KG1 (cell line): ENCODE measurements at regions not wholly inside any gene's neighbourhood (a gene's known extent, or its start where the extent isn't known, plus 50 kb on each side); places are given as distances from the start of the nearest gene placed in this dataset.

ENCODE experiments used
- DNase-seq: peaks from one replicate; lab custom pipeline; 2025; lab: John Stamatoyannopoulos, UW

DNA sequence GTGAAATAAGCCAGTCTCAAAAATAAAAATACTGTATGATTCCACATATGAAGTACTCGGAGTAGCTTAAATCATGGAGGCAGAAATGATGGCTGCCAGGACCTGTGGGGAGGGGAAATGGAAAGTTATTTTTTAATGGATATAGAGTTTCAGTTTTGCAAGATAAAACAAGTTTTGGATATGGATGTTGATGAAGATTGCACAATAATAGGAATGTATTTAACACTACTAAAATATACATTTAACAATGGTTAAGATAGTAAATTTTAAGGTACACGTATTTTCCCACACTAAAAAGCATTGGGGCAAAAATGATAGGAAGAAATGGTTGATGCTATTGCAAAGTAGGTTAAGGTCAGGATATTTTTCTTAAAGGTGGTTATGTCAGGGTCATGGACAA is 1058.9 kb upstream of the MAP3K7 start:
- no peak for DNase-seq

DNA sequence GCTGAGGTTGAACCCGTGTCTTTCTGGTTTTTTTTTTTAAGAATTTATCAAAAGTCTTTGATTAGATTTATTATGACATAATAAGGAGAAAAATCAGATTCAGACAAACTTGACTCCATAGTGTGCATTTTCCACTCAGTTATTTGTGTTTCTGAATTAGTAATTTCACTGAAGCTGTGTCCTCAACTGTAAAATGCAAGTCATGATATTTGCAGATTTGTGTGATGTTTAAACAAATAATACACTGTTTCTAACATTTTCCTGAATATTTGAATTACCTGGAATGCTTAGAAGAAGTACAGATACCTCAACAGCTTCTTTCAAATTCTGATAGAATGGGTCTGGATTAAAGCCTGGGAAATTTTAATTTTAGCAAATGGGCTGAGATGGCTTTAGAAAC is 1050.3 kb upstream of the MAP3K7 start:
- no peak for DNase-seq

DNA sequence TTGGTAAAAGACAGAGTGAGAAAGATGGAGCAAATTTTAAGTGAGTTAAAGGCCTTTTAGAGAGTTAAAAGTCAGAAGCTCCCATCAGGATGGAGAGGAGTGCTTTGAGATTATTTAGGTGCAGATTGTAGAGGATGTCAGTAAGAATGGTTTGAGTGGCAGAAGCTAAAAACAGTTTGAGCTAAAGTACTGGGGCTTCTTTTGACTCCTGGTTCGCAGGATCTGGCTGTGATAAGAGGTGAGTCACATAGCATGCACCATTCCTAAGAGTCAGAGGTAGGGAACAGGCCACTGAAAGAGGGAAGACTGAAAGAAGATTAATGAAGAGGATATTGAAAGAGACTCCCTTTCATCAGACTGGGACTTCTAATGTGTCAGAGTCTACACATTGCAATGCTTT is 1047.9 kb upstream of the MAP3K7 start:
- DNase-seq = no peak

DNA sequence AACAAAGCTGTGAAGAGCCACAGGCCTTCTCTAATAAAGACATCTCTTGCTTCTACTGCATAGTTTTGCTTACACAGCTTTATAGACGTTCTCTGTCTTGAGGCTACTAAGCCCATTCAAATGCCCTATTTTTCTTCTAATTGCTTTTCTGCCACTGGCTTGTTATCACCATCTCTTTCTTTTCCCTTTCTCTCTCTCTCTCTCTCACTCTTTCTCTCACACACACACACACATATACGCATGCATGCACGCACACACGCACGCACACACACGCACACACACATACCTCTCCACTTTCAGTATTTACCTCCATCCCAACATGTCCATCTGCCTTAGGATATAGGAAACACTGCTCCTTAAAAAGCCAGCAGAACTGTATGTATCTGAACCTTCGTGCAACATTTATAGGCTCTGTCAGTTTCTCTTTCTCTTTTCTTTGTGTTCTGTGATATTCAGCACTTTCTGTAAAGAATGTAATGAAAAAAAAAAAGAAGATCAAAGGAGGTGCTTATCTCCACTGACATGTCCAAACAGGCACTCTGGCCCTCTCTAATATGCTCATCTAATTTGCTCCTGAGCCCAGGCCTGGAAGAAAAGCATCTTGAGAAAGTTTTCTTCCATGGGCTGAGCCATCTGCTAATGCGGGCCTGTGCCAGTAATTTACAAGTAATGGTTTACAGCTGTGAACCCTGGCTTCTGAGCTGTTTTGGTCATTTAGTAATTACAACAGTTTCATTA is 1046.7 kb upstream of the MAP3K7 start:
- no peak for DNase-seq

DNA sequence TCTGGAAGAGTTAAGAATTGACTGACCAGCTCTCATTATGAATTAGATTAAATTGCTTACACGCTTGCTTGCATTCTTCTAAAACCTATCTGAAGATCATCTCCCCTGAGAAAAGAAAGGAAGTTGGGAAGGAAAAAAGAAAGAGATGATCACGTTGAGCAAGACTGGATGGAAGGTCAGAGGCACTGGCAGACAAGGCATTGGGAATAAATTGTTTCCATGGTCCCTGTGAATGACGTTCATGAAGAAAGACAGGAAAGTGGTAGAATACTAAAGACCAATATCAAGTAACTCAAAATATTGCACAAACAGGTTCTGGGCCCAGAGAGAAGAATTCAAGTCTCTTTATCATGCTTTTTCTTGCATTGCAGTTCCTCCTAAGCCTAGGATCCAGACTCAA is 1045.4 kb upstream of the MAP3K7 start:
- DNase-seq = no peak

DNA sequence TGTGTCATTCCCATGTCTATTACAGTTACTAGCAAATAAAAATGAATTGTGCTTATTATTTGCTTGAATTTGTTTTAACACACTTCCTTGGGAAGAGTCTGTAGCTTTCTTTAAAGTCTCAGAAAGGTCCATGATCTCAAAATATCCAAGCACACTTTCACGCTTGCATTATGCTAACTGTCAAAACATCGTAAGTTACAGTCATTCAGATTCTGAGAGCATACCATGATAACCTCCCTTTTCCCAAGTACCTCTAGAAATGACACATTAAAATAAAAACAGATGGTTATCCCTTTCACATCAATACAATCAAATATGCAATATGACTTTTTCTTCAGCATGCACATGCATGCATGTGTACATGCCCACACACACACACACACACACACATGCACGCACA is 1044.4 kb upstream of the MAP3K7 start:
- DNase-seq = no peak

DNA sequence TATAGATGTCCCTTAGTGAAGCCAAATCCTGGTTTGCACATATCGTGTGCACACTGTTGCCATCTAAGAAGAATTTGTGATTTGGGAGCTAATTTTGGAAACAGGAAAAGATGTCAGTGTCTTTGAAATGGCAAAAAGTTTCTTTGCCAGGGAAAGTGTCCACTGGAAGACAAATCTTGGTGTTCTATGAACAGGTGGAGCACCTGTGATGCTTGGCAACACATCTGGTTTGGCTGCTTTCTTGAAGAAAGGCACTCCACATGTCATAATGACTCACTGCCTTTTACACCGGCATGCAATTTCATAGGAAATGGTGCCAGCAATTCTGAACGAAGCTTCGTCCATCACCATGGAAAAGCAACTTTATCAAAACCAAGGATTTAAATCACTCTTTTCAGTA is 1040.0 kb upstream of the MAP3K7 start:
- DNase-seq = no peak

DNA sequence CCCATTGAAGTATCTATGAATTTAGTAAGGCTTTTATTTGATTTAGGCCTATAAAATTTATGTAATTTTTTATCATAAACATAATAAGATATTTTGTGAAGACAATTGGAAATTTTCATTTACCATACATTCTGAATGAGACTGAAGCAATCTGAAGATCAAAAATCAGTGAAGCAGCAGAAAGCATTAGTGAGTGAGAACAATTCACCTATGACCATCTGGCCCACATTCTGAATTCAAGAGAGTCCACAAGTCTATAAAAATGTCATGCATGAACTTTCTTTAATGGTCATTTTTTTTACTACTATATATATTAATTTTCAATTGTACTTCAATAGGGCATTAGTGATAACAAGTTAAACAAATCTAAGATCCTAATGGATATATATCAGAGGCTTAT is 1026.6 kb upstream of the MAP3K7 start:
- DNase-seq = no peak

DNA sequence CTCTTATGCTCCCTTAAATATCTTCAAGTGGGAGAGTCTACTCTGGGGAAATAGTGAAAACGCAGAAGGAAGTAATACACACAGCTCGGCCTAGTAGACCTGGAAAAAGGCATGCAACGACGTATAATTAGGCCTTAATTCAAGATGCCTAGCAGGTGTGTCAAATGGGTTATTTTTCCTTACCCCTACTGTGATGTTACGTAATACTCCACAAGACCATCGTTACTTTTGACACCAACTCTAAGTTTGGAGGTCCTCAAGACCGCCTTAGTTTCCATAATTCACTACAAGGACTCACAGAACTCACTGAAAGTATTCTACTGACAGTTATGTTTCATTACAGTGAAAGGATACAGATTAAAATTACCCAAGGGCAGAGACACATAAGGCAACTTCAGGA is 1024.3 kb upstream of the MAP3K7 start:
- DNase-seq = no peak

DNA sequence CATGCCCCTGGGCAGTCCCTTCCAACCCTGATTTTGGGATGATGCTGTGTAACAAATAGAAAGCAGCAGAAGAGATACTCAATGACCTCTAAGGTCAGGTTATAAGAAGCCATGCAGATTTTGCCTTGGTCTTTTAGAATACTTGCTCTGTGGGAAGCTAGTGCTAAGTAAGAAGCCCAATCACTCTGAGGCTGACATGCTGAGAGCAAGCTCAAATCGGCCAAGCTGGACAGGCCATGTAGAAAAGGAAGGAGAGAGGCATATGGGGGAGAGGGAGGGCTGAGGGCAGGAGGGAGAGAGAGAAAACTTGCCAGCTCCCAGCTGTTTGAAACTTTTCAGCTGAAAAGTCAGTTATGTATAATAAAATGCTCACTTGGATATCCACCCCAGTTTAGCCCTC is 1021.6 kb upstream of the MAP3K7 start:
- no peak for DNase-seq

DNA sequence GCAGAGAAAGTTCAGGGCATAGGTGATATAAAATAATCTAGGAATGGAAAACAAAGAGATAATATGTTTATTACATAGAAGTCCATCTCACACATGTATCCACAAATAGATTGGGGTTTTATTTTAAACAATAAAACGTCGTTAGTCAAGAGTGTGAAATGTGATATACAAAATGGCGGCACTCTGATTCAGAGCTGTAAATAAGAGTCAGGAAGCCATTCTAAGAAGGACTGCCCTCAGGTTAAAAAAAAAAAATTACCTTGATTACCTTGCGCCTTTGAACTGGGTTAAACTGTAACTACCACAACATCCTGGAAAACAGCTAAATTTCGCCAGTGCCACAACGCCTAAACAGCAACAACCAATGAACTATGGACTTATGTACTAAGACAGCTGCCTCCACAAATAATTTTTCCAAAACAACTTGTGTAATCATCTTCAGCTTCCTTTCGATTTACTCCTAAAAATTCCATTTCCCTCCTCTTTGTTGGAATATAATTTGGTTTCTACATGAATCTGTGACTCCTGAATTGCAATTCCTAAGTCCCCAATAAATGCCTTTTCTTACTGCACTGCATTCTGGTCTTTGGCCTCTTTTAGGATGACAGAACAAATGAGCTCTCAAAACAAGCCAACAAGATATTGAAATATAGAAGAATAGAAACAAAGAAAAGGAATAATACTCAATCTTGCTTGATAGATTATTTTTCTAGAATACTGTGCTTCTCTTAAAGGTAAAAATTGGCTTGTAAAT is 1019.5 kb upstream of the MAP3K7 start:
- DNase-seq = no peak

DNA sequence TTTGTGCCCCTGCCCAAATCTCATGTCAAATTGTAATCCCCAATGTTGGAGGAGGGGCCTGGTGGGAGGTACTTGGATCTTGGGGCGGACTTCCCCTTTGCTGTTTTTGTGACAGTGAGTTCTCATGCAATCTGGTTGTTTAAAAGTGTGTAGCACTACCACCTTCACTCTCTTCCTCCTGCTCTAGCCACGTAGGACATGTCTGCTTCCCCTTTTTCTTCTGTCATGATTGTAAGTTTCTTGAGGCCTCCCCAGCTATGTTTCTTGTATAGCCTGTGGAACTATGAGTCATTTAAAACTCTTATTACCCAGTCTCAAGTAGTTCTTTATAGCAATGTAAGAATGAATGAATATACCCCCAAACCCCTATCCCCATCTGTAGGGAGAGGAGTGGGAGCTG is 1013.7 kb upstream of the MAP3K7 start:
- DNase-seq = no peak

DNA sequence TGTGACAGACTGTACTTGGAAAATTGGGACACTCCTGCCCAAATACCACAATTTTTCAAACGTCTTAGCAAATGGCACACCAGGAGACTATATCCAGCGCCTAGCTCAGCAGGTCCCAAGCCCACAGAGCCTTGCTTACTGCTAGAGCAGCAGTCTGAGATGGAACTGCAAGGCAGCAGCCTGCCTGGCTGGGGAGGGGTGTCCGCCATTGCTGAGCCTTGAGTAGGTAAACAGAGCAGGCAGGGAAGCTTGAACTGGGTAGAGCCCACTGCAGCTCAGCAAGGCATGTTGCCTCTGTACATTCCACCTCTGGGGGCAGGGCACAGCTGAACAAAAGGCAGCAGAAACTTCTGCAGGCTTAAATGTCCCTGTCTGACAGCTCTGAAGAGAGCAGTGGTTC is 1003.3 kb upstream of the MAP3K7 start:
- no peak for DNase-seq

DNA sequence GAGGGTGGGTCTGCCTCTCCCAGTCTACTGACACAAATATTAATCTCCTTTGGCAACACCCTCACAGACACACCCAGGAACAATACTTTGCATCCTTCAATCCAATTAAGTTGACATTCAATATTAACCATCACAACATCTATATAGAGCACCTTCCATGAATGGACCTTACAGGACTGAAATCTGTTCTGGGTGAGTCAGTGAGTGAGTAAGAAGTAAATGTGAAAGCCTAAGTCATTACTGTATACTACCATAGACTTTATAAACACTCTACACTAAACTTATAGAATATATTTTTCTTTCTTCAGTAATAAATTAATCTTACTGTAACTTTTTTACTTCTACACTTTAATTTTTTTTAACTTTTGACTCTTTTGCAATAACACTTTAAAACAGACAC is 993.8 kb upstream of the MAP3K7 start:
- no peak for DNase-seq

DNA sequence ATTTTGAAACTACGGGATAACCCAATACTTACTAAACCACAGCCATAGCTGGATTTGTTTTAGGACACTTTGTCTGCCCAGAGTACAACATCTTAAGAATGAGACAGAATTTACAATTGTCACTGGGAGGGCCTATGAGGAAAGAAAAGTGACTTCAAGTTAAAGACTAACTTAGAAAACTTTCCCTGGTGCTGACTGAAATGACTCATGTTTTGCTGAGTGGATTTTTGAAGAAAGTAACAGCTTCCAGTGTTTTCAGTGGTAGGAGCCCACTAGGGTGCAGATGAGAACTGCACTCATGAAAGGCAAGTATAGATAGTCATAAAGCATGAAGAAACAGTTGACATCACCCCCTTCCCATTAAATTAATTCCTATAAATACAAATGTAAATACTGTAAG is 988.2 kb upstream of the MAP3K7 start:
- DNase-seq = no peak

DNA sequence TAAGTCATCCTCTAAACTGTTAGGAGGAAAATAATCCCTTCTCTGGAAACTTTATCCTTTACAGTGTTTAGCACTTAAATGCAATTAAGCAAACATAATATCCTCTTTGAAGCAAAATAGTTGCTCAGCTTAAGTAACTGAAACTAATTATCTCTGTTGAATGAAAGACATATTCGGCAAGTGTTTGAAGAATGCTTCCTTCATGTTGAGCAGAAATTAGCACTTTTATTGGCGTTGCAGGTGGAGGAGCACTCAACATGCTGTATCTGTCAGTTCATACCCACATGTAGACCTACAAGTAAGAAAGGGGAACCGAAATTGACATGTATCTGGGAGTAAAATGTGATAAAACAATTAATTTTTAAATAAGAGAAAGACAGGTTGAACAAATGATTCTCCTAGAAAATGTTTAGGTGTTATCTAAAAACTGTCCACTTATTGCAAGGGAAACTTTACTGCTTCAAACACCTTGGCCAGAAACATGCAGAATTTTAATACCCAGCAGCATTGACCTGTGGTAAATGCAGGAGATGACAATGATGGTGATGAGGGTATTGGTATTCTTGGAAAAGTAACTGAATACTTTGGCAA is 987.0 kb upstream of the MAP3K7 start:
- DNase-seq = no peak

DNA sequence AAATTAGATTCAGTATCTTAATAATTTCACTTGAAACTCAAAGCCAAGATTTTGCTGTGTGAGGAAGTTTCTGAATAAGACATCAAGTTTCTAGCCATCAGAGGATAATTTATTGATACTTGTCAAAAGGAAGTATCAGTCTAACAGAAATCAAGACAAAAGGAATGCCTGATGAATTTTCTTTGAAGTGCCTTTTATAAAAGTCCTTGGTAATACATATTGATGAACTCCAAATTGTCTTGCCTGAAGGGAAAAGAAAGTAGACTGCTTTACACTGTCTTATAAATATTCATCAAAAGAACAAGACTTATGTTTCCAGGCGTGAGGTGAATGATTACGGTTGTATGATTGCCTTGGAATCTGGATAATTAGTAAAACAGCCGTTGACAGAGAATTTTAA is 986.0 kb upstream of the MAP3K7 start:
- no peak for DNase-seq

DNA sequence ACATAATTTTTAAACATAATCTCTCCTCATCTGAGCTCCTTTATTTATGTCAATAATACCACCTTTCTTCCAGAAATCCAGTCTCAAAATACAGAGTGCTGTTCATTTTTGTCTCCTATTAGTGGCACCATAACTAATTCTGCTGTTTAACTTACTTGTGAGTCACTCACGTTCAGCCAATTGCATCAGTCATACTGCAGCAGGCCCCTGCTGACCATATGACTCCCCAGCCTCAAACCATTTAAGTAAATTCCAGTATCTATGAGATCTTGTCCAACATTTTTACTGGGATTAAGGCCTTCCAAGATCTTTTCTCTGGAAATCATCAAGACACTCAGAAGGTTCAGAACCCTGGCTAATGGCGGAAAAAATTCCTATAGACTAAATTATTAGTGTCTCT is 982.2 kb upstream of the MAP3K7 start:
- DNase-seq = no peak

DNA sequence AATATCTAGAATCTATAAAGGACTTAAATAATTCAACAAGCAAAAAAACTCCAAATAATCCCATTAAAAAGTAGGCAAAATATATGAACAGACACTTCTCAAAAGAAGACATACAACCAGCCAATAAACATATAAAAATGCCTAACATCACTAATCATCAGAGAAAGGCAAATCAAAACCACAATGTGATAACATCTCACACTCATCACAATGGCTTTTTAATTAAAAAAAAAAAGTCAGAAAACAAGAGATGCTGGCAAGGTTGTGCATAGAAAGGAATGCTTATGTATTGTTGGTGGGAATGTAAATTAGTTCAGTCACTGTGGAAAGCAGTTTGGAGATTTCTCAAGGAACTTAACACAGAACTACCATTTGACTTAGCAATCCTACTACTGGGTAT is 979.6 kb upstream of the MAP3K7 start:
- DNase-seq = no peak

DNA sequence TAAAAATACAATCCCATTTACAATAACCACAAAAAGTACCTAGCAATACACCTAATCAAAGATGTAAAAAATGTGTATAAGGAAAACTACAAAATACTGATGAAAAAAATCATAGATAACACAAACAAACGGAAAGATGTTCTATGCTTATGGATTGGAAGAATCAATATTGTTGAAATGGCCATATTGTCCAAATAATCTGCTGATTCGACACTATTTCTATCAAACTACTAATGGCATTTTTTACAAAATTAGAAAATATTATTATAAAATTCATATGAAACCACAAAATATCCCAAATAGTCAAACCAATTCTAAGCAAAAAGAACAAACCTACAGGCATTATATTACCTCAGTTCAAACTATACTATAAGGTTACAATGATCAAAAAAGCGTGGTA is 978.3 kb upstream of the MAP3K7 start:
- DNase-seq = no peak

DNA sequence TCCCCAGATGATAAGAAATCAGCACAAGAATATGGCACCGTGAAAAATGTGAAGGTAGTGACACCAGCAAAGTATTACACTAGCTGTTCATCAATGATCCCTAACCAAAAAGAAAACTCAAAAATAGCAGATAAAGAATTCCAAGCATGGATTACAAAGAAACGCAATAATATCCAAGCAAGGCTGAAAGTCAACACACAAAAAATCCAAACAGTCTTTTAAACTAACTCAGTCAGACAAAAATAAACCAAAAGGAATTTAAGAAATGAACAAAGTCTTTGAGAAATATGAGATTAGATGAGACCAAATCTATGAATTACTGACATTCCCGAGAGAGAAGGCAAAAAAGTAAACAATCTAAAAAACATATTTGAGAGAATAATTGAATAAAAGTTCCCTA is 976.1 kb upstream of the MAP3K7 start:
- DNase-seq = no peak

DNA sequence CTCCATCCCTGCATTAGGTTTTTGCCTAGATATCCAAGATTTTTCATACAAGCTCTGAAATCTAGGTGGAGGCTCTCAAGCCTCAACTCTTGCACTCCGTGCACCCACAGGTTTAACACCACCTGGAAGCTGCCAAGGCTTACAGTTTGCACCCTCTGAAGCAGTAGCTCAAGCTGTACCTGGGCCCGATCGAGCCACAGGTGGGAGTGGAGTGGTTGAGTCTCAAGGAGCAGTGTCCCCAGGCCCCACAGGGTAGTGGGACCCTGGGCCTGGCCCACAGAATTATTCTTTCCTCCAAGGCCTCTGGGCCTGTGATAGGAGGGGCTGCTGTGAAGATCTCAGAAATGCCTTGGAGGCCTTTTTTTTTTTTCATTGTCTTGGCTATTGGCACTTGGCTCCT is 973.5 kb upstream of the MAP3K7 start:
- DNase-seq = no peak

DNA sequence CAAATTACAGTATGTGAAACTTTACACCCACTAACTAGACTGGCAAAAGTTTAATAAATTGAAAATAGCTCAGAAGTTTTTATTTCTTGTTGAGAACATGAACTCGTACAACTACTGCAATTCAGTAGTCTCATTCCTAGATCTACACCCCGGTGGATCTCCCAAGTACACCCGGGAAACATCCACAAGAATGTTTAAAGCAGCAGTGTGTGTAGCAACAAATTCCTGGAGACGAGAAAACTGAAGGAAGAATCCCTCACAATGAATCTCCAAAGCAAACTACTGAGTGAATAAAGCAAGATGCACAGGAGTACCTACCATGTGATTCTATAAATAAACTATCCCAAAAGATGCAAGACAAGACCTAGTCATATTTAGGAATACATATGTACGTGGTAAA is 954.0 kb upstream of the MAP3K7 start:
- no peak for DNase-seq

DNA sequence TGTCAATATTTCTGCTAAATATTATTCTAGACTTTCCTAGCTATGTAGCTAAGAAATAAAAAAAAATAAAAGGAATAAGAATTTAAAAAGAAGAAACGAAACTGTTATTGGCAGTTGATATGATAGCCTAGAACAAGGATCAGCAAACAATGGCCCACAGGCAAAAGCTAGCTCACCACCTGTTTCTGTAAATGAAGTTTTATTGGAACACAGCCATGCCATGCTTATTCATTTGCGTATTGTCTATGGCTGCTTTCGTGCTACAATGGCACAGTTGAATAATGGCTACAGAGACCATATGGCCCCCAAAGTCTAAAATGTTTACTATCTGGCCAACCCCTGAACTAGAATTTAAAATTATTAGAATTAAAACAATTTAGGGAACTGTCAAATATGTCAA is 952.6 kb upstream of the MAP3K7 start:
- no peak for DNase-seq
